PFSK-1 (cell line): ENCODE measurements at regions not wholly inside any gene's neighbourhood (a gene's known extent, or its start where the extent isn't known, plus 50 kb on each side); places are given as distances from the start of the nearest gene placed in this dataset.

Experiments
- FOXP2 ChIP-seq: optimal IDR thresholded peaks from 2 replicates; pipeline ENCODE3; 2011; ENCODE audit warnings: borderline replicate concordance, control low read depth, inconsistent platforms; ENCODE audit not compliant: insufficient read depth; ENCODE audit errors: extremely low read length, extremely low read depth
- TF ChIP-seq, protein P1 (sequence below), 2 experiments: IDR thresholded peaks; 2 replicates each; pipeline versions ENCODE4 v1.6.1 to v1.8.0; 2011 to 2012; ENCODE audit warnings: low read depth in 2 of 2, low read length in 2 of 2, control low read depth in 1 of 2, inconsistent platforms in 1 of 2, mild to moderate bottlenecking in 1 of 2, moderate library complexity in 1 of 2; ENCODE audit not compliant: insufficient read depth in 1 of 2

DNA sequence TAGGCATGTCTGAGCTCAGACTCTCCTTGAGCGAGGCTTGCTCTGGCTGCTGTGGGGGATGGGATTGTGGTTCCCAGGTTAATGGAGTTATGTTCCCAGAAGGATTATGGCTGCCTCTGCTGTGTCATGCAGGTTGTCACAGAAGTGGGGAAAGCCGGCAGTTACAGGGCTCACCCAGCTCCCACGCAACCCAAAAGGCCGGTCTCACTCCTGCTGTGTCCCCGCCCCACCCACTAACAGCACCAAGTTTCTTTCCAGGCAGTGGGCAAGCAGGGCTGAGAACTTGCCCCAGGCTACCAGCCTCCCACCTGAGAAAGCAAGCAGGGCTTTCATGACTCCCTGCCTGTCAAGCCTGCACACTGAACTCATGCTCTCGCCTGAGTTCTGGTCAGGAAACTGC is 750.5 kb downstream of the FRK start:
- TF ChIP-seq, protein P1, sequence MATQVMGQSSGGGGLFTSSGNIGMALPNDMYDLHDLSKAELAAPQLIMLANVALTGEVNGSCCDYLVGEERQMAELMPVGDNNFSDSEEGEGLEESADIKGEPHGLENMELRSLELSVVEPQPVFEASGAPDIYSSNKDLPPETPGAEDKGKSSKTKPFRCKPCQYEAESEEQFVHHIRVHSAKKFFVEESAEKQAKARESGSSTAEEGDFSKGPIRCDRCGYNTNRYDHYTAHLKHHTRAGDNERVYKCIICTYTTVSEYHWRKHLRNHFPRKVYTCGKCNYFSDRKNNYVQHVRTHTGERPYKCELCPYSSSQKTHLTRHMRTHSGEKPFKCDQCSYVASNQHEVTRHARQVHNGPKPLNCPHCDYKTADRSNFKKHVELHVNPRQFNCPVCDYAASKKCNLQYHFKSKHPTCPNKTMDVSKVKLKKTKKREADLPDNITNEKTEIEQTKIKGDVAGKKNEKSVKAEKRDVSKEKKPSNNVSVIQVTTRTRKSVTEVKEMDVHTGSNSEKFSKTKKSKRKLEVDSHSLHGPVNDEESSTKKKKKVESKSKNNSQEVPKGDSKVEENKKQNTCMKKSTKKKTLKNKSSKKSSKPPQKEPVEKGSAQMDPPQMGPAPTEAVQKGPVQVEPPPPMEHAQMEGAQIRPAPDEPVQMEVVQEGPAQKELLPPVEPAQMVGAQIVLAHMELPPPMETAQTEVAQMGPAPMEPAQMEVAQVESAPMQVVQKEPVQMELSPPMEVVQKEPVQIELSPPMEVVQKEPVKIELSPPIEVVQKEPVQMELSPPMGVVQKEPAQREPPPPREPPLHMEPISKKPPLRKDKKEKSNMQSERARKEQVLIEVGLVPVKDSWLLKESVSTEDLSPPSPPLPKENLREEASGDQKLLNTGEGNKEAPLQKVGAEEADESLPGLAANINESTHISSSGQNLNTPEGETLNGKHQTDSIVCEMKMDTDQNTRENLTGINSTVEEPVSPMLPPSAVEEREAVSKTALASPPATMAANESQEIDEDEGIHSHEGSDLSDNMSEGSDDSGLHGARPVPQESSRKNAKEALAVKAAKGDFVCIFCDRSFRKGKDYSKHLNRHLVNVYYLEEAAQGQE (IDR thresholded peaks at IDR 0.05; ENCODE audit: insufficient read depth in 1 of 2, low read depth in 2 of 2, low read length in 2 of 2) = no peak
- TF ChIP-seq FOXP2 = no peak
